HFF-Myc (cell line): ENCODE measurements at regions not wholly inside any gene's neighbourhood (a gene's known extent, or its start where the extent isn't known, plus 50 kb on each side); places are given as distances from the start of the nearest gene placed in this dataset.
A peak's percentile ranks its signal among the peaks of the same experiment; 100 is the strongest.

Experiments used
- DNase-seq: peaks from one replicate; pipeline ENCODE4 v3.0.0-alpha.2; 2011; ENCODE audit warnings: low read depth; ENCODE audit errors: extremely low read depth
- H3K4me3 ChIP-seq: replicated peaks from 2 replicates; pipeline ENCODE4 v1.5.1; 2011; ENCODE audit warnings: low read depth, mild to moderate bottlenecking, control low read depth, low read length
- CTCF ChIP-seq: IDR thresholded peaks from 2 replicates; pipeline ENCODE4 v1.5.1; 2012; ENCODE audit warnings: mild to moderate bottlenecking, low read depth, low read length, control low read depth; ENCODE audit errors: missing control alignments

- no peak overlapping the region for H3K4me3 ChIP-seq
- TF ChIP-seq CTCF: no peak
- no peak for DNase-seq
These were observed 98.4 kb upstream of the MVB12B start for GRCh38 chr9:126228111-126228780.

- TF ChIP-seq CTCF: peak; percentile 92
- H3K4me3 ChIP-seq: no peak overlapping the region
- DNase-seq: peak; percentile 17
These were observed 97.7 kb upstream of the MVB12B start for GRCh38 chr9:126228781-126229444.

GRCh38 chr9:126229501-126229900 is 97.1 kb upstream of the MVB12B start:
- DNase-seq: no peak
- no peak for TF ChIP-seq CTCF
- no peak overlapping the region for H3K4me3 ChIP-seq

- DNase-seq: no peak
- no peak overlapping the region for H3K4me3 ChIP-seq
- no peak for TF ChIP-seq CTCF
These were observed 95.9 kb upstream of the MVB12B start for GRCh38 chr9:126230692-126231091.

GRCh38 chr9:126232461-126232860 is 94.2 kb upstream of the MVB12B start:
- H3K4me3 ChIP-seq: no peak overlapping the region
- no peak for TF ChIP-seq CTCF
- no peak for DNase-seq

GRCh38 chr9:126233175-126233574 is 93.5 kb upstream of the MVB12B start:
- TF ChIP-seq CTCF: no peak

More at GRCh38 chr9:126233175-126233574, 93.5 kb upstream of the MVB12B start:
- no peak overlapping the region for H3K4me3 ChIP-seq
- no peak for DNase-seq
